ENCODE measurements at regions not wholly inside any gene's neighbourhood (a gene's known extent, or its start where the extent isn't known, plus 50 kb on each side); places are given as distances from the start of the nearest gene placed in this dataset.
A peak's percentile ranks its signal among the peaks of the same experiment; 100 is the strongest.

- TF ChIP-seq, protein P1, sequence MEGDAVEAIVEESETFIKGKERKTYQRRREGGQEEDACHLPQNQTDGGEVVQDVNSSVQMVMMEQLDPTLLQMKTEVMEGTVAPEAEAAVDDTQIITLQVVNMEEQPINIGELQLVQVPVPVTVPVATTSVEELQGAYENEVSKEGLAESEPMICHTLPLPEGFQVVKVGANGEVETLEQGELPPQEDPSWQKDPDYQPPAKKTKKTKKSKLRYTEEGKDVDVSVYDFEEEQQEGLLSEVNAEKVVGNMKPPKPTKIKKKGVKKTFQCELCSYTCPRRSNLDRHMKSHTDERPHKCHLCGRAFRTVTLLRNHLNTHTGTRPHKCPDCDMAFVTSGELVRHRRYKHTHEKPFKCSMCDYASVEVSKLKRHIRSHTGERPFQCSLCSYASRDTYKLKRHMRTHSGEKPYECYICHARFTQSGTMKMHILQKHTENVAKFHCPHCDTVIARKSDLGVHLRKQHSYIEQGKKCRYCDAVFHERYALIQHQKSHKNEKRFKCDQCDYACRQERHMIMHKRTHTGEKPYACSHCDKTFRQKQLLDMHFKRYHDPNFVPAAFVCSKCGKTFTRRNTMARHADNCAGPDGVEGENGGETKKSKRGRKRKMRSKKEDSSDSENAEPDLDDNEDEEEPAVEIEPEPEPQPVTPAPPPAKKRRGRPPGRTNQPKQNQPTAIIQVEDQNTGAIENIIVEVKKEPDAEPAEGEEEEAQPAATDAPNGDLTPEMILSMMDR (IDR thresholded peaks at IDR 0.05; ENCODE audit: insufficient read depth, low read length, poor library complexity, severe bottlenecking), result peak; percentile 53
- TF ChIP-seq EZH2phosphoT487 (conservative IDR thresholded peaks at IDR 0.05; ENCODE audit: low read length), result no peak
Observed at GRCh38 chr18:40159141-40160017, 1795.7 kb upstream of the PIK3C3 start.

Measured in SU-DHL-6 (cell line).